HG02798 (cell line): ENCODE measurements at regions not wholly inside any gene's neighbourhood (a gene's known extent, or its start where the extent isn't known, plus 50 kb on each side); places are given as distances from the start of the nearest gene placed in this dataset.
"Not testable (repeated sequence)": the region's sequence is repeated elsewhere in the genome, so short reads cannot be mapped to it uniquely, and the experiment has no call there.

Source experiments
- ATAC-seq: cut with Tn5 transposase; IDR thresholded peaks from one replicate; pipeline ENCODE4 v1.9.1; 2021; ENCODE audit warnings: mild to moderate bottlenecking; ENCODE audit not compliant: unreplicated experiment, poor library complexity

GRCh38 chr7:79594671-79595070 lies 141.2 kb upstream of the MAGI2 start:
- not testable (repeated sequence) for ATAC-seq

GRCh38 chr7:79593866-79594301 lies 140.4 kb upstream of the MAGI2 start:
- no peak for ATAC-seq

GRCh38 chr7:79590916-79591623 lies 137.6 kb upstream of the MAGI2 start:
- ATAC-seq = no peak

DNA sequence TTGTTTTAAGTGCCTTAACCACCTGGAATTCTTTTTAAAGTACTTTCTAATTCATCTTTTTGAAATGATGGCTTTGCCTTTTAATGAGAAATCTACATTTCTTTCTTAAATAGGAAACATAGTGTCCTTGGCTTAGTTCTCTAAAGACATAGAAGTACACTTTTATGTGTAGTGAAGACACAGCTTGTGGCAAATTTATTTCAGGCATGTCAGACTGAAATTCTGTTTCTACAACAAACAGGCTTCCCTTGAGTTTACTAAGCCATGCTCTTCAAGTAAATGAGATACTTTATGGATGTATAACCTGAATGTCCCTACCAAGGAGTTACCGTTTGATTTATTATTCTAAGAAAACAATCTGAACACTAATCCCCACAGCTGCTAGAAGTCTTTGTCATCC lies 136.9 kb upstream of the MAGI2 start:
- ATAC-seq = no peak

DNA sequence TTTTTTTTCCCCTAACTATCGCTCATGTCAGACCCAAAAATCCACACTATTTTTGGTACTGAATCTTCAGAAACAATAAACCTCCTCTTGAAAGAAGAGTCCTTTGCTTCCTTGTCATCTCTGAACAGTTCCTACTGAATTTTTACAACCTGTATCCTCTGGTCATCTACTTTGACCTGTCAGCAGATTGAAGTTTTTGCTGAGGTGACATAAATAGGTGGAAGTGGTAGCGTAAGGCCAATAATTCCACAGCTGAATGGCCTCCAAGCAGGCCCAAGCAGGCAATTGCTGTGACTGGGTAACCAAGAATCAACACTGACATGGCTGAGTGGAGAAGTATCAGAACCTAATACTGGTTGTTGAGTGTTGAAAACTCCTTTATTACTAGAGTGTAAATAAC lies 117.4 kb upstream of the MAGI2 start:
- no peak for ATAC-seq

DNA sequence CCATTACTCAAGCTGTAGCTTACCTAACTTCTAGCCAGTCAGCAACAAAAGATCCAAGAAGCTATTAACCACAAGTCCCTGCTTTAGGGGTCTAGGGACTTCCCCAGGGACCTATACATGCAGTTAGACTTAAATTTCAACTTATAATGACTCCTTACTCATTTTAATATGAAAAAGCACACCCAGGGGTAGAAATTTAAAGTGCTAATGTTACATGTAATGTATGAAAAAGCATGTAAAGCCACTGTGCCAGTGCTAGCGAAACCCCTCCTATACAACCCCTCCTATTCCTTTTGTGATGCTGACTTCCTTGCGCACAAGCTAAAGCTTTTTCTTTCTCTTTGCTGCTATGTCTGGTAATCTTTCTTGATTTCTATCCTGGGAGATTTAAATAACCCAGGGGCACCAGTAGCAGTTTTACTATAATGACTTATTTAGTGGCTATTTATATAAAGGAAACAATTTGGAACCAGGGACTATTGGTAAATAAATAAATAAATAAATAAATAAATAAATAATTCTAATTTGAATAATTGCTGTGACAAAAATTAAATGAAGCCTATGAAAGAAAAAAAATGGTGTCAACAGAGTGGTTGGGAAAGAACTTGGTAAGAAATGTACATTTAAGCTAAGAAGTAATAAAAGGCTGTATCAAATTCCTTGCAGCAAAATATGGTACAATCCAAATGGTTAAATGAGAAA lies 110.5 kb upstream of the MAGI2 start:
- no peak for ATAC-seq

- ATAC-seq = no peak
Measured at GRCh38 chr7:79555571-79555970, 102.1 kb upstream of the MAGI2 start.

DNA sequence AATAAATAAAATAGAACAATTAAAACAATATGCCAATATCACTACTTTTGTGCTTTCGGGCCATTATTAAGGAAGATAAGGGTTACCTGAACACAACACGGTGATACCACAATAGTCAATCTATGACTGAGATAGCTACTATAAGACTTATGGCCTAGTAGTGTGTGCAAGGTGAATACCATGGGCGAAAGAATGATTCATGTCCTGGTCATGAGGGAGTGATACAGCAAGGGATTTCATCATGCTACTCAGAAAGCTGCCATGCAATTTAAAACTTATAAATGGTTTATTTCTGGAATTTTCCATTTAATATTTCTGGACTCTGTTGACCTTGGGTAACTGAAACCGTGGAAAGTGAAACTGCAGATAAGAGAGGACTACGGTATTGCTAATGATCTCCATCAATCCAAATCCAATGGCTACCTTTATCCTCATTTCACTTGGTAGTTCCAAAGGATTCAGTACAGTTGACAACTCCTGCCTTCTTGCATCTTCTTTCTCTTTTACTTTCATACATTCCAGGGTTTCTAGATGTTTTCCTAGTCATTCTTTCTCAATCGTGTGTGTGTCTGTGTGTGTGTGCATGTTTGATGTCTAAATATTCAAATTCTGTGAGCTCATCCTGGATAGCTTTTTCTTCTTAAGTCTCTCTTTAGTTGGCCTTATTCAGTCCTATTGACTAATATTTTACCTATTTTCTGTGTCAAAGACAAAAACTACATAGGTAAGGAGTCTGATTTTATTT lies 100.5 kb upstream of the MAGI2 start:
- no peak for ATAC-seq

- ATAC-seq = no peak
Measured at GRCh38 chr7:79552463-79552862, 99.0 kb upstream of the MAGI2 start.

DNA sequence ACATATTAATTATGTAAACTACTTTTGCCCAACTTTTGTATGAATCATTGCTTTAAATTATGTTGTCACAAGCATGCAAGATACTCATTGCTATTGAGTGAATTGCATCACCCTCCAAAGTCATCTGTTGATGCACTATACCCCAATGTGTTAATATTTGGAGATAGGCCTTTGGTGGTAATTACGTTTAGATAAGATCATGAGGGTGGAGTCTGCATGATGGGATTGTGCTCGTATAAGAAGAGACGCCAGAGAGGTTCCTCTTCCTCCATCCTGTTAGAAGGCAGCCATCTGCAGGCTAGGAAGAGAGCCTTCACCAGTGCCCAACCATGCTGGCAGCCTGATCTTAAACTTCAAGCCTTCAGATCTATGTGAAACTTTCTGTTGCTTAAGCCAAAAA lies 95.3 kb upstream of the MAGI2 start:
- ATAC-seq = no peak

DNA sequence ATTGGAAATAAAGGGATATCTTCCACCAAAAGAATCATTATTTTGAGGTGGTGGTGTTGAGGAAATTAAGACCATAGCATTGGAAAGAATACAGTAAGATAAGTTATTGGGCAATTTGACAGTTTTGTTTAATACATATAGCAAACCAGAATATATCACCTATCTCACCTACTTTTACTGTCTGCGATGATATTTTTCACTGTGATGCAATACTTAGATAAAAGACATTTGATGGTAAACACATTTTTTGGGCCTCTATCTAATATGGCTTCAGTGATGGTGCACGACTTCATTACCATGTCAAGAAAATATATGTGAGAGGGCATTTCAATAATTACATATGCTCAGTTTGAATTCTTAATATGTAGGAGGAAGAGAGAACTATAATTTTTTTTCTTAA lies 93.7 kb upstream of the MAGI2 start:
- ATAC-seq = no peak

DNA sequence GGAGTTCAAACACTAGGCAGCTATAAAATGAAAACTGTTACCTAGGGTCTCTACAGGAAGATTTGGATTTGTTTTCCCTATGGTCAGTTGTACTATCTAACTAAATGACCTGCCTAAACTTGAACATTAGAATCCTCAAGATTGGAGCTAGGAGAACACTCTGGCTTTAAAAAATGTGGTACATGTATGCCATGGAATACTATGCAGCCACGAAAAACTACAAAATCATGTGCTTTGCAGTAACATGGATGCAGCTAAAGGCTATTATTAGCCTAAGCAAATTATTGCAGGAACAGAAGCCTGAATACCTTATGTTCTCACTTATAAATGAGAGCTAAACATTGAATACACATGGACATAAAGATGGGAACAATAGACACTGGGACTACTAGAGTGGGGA lies 87.1 kb upstream of the MAGI2 start:
- ATAC-seq = no peak

DNA sequence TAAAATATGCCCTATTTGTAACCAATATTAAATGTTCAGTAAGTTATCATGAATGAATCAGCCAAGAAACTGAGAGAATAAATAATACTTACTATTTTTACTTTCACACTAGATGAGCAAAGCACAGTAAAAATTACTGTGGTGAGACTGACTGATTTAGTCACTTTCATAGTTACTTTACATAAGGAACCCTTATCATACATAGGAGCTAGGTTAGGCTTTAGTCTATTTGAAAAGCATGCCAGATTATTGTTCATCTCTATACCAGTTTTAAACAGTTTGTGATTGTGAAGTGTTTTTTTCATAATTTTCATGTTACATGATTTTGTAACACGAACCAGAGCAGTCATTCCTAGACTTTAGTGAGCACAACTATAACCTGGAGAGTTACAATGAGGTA lies 80.7 kb upstream of the MAGI2 start:
- ATAC-seq = no peak

DNA sequence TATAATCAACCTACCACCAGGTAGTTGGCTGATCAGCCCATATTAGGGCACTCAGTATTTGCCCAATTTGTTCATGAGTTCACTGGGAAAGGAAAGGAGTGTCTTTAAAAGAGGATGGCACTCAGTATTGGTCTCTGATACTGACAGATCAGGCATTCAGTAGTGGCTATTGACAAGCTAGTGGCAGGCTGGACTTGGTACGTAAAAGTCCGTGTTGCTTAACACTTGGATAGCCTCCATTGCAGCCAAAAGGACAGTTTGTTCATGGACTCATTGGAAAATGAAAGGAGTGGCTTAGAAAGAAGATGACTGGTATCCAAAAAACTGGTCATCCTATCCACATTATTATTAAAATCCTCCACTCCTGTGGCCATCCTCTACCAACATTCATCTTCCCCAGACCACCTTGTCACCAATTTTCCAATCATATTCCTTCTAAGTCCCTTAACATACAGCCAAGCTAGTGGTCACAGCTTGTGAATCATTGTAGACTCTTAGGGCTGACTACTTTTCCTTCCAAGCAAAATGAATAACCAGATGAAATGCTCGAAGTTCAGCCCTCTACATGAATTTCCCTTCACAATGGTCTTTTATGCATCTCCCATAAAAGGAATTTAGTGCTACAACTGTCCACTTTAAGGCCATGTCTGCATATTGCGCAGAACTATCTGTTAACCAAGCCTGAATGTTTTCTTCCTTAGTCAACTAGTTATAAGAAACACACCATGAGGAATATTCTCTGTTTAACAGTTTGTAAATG lies 78.6 kb upstream of the MAGI2 start:
- ATAC-seq = no peak

GRCh38 chr7:79531116-79531515 lies 77.6 kb upstream of the MAGI2 start:
- ATAC-seq = no peak

DNA sequence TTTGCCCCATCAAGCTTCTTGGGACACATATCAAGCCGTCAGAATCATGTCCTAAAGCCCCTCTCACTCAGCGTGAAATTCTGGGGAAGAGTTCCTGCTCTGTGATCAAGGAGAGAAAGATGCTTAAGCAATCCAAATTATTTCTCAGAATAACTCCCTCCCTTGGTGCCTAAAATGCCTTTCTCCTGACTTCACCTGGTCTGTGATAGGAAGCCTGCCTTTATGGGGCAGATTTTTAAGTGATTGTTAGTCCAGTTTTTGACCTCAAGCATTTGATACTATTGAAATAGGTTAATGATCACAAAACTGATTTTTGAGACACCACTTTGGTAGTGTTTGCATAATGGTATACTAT lies 76.4 kb upstream of the MAGI2 start:
- ATAC-seq = no peak

DNA sequence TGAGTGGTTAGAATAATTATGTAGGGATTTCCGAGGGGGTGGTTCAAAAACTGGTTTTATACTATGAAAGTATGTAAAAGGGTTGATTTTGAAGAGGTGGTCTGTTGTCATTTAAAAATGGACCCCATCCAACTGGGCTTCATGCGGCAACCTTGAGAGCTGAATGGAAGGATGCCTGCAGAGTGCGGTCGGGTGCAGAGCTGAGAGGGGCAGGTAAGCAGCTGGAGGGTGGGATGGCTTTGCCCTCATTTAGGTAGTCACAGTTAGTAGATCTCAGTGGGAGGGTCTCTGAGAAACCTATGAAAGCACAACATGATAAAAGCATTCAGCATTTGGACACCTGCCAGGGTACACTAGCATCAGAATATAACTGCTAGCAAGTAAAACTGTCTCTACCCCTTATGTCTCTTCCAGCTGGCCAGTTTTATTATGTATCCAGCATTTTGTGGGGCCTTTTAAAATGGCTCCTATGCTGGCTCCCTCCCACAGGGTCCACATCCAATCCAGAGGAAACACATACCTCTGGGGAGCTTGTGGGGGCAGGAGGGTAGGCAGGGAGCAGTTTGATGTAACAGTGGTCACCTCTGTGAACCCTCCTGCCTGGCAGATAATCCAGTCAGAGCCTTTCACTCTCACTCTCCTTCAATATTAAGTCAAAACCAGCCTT lies 75.9 kb upstream of the MAGI2 start:
- no peak for ATAC-seq

GRCh38 chr7:79528421-79528820 lies 75.0 kb upstream of the MAGI2 start:
- ATAC-seq = no peak

DNA sequence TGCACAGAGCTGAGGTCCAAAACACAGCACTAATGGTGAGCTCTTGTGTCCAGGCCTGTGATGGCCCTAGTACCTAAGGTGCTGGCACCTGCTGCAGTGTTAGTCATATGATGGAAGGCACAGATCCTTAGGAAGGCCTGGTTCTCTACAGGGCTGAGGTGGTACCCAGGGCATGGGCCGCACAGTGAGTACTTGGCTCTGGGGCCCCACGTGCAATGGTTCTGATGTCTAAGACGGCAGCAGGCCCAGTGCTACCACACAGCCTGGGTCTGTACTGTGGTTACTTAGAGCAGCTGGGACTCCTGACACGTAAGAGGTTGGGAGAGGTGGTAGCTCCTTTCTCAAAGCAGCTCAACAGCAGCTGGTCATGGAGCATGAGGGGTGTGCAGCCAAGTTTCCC lies 70.6 kb upstream of the MAGI2 start:
- ATAC-seq = no peak

GRCh38 chr7:79523436-79523835 lies 70.0 kb upstream of the MAGI2 start:
- ATAC-seq = no peak
